Astrocyte (in vitro differentiated cells and primary cell): ENCODE measurements at regions not wholly inside any gene's neighbourhood (a gene's known extent, or its start where the extent isn't known, plus 50 kb on each side); places are given as distances from the start of the nearest gene placed in this dataset.
A peak's percentile ranks its signal among the peaks of the same experiment; 100 is the strongest.

Experiments
- DNase-seq: peaks from one replicate; pipeline ENCODE4 v3.0.0-alpha.2; 2010; ENCODE audit warnings: low read depth
- FAIRE-seq: peaks from 2 replicates; lab custom pipeline; 2011; peaks lifted over from hg19 to GRCh38; lab: Jason Lieb, UNC
- H2AFZ ChIP-seq: 2 replicates; pipeline ENCODE4 v1.6.0; 2012; ENCODE audit warnings: low read depth, low read length, inconsistent platforms
- H3K27ac ChIP-seq: 2 replicates; pipeline ENCODE4 v1.5.1; 2011; ENCODE audit warnings: low read depth, low read length, inconsistent platforms
- H3K27me3 ChIP-seq: 2 replicates; pipeline ENCODE4 v1.6.0; 2011; ENCODE audit warnings: low read length, inconsistent platforms; ENCODE audit not compliant: insufficient read depth
- H3K36me3 ChIP-seq: 2 replicates; pipeline ENCODE4 v1.5.1; 2011; ENCODE audit warnings: low read length, inconsistent platforms; ENCODE audit not compliant: insufficient read depth
- H3K4me1 ChIP-seq: 2 replicates; pipeline ENCODE4 v1.5.1; 2011; ENCODE audit warnings: low read length, inconsistent platforms; ENCODE audit not compliant: insufficient read depth
- H3K4me2 ChIP-seq: 2 replicates; pipeline ENCODE4 v1.6.0; 2012; ENCODE audit warnings: low read length, inconsistent platforms
- H3K4me3 ChIP-seq: 2 replicates; pipeline ENCODE4 v1.5.1; 2011; ENCODE audit warnings: low read depth, mild to moderate bottlenecking, low read length, inconsistent platforms; ENCODE audit not compliant: insufficient read depth
- H3K79me2 ChIP-seq: 2 replicates; pipeline ENCODE4 v1.6.0; 2012; ENCODE audit warnings: mild to moderate bottlenecking, low read length, inconsistent platforms; ENCODE audit not compliant: insufficient read depth
- H3K9ac ChIP-seq: 2 replicates; pipeline ENCODE4 v1.6.0; 2012; ENCODE audit warnings: mild to moderate bottlenecking, low read length, inconsistent platforms
- H3K9me3 ChIP-seq: 2 replicates; pipeline ENCODE4 v1.5.1; 2012; ENCODE audit warnings: low read depth, mild to moderate bottlenecking, low read length, inconsistent platforms; ENCODE audit not compliant: insufficient read depth
- H4K20me1 ChIP-seq: 2 replicates; pipeline ENCODE4 v1.6.0; 2012; ENCODE audit warnings: low read length, inconsistent platforms; ENCODE audit not compliant: insufficient read depth
- H3K27ac Mint-ChIP-seq: one replicate; pipeline ENCODE4 v1.8.0; 2021; ENCODE audit warnings: mild to moderate bottlenecking, mixed read lengths; ENCODE audit not compliant: unreplicated experiment
- H3K27me3 Mint-ChIP-seq: one replicate; pipeline ENCODE4 v1.8.0; 2021; ENCODE audit warnings: low read depth, mixed read lengths; ENCODE audit not compliant: unreplicated experiment
- H3K36me3 Mint-ChIP-seq: one replicate; pipeline ENCODE4 v1.8.0; 2021; ENCODE audit warnings: low read depth, mixed read lengths; ENCODE audit not compliant: unreplicated experiment
- H3K4me1 Mint-ChIP-seq: one replicate; pipeline ENCODE4 v1.8.0; 2021; ENCODE audit warnings: low read depth, mixed read lengths; ENCODE audit not compliant: unreplicated experiment
- H3K4me3 Mint-ChIP-seq: one replicate; pipeline ENCODE4 v1.8.0; 2021; ENCODE audit warnings: mild to moderate bottlenecking, moderate library complexity, mixed read lengths; ENCODE audit not compliant: unreplicated experiment
- H3K9me3 Mint-ChIP-seq: one replicate; pipeline ENCODE4 v1.8.0; 2021; ENCODE audit warnings: mild to moderate bottlenecking, mixed read lengths; ENCODE audit not compliant: unreplicated experiment
- EZH2 ChIP-seq: IDR thresholded peaks from 2 replicates; pipeline ENCODE4 v1.6.1; 2012; ENCODE audit warnings: mild to moderate bottlenecking, low read length, inconsistent platforms; ENCODE audit not compliant: insufficient read depth
- TF ChIP-seq, protein P1 (sequence below): IDR thresholded peaks from 2 replicates; pipeline ENCODE4 v1.5.1; 2011; ENCODE audit warnings: low read depth, mild to moderate bottlenecking, inconsistent platforms, low read length, moderate library complexity; ENCODE audit not compliant: insufficient read depth

DNA sequence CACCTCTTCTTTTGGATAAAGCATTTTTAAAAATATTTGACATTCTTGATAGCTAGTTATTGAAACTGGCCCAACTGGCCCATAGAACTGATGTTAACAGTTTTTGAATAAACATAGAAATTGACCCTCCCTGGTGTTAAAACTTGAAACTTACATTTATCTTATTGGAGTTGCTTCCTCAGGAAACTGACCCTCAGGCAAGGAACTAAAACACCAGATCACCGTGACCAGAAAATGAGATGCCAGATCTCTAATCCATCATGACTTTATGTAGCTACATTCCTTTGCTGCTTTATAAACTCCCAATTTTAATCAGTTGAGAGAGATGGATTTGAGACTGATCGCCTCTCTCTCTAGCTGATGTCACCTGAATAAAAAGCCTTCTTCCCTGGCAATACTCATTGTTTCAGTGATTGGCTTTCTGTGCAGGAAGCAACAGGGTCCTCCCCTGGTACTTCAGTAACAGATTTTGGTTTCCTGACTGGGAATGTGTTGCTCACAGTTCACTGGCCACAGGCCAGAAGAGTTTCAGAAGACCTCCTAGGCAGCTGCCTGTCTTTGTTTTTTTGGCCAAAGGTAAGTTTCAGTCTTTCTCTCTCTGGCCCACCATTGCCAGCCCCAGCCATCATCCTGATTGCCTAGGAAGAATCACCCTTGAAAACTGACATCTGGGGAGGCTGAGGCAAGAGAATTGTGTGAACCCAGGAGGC lies 212.4 kb downstream of the DTWD2 start:
- Histone ChIP-seq H2AFZ (no peak overlapping the region), H3K4me3 (no peak overlapping the region), H3K4me2 (no peak overlapping the region), H3K27ac (no peak overlapping the region), H3K9ac (no peak overlapping the region), H3K36me3 (no peaks in the 10 kb centered on the region), H3K4me1 (no peaks in the 10 kb centered on the region), H3K9me3 (no peaks in the 10 kb centered on the region), H3K27me3 (no peaks in the 10 kb centered on the region), H3K79me2 (no peaks in the 10 kb centered on the region), H4K20me1 (no peaks in the 10 kb centered on the region)
- H3K27me3 Mint-ChIP-seq: no peaks in the 10 kb centered on the region
- H3K4me3 Mint-ChIP-seq: no peak overlapping the region
- no peaks in the 10 kb centered on the region for H3K9me3 Mint-ChIP-seq
- no peak for DNase-seq
- H3K27ac Mint-ChIP-seq: peak overlapping the region; percentile 41
- peaks cover 7% of the 10 kb centered on the region for H3K4me1 Mint-ChIP-seq
- H3K36me3 Mint-ChIP-seq: no peaks in the 10 kb centered on the region
- no peak for FAIRE-seq
- TF ChIP-seq EZH2: no peak
- TF ChIP-seq, protein P1, sequence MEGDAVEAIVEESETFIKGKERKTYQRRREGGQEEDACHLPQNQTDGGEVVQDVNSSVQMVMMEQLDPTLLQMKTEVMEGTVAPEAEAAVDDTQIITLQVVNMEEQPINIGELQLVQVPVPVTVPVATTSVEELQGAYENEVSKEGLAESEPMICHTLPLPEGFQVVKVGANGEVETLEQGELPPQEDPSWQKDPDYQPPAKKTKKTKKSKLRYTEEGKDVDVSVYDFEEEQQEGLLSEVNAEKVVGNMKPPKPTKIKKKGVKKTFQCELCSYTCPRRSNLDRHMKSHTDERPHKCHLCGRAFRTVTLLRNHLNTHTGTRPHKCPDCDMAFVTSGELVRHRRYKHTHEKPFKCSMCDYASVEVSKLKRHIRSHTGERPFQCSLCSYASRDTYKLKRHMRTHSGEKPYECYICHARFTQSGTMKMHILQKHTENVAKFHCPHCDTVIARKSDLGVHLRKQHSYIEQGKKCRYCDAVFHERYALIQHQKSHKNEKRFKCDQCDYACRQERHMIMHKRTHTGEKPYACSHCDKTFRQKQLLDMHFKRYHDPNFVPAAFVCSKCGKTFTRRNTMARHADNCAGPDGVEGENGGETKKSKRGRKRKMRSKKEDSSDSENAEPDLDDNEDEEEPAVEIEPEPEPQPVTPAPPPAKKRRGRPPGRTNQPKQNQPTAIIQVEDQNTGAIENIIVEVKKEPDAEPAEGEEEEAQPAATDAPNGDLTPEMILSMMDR: no peak

GRCh38 chr5:118768607-118769175 lies 219.7 kb downstream of the DTWD2 start:
- Mint-ChIP-seq H3K4me3 (no peak overlapping the region), H3K9me3 (peaks cover 5% of the 10 kb centered on the region), H3K4me1 (no peaks in the 10 kb centered on the region), H3K27me3 (no peaks in the 10 kb centered on the region), H3K27ac (no peak overlapping the region), H3K36me3 (no peaks in the 10 kb centered on the region)
- H2AFZ ChIP-seq: no peak overlapping the region
- H3K4me1 ChIP-seq: no peaks in the 10 kb centered on the region
- FAIRE-seq: no peak
- H3K27ac ChIP-seq: no peak overlapping the region
- TF ChIP-seq EZH2: no peak
- TF ChIP-seq, protein P1: no peak
- no peak overlapping the region for H3K9ac ChIP-seq
- no peak for DNase-seq
- H3K4me3 ChIP-seq: no peak overlapping the region
- no peaks in the 10 kb centered on the region for H3K9me3 ChIP-seq
- no peaks in the 10 kb centered on the region for H3K79me2 ChIP-seq
- H3K4me2 ChIP-seq: no peak overlapping the region
- no peaks in the 10 kb centered on the region for H3K36me3 ChIP-seq
- no peaks in the 10 kb centered on the region for H4K20me1 ChIP-seq
- H3K27me3 ChIP-seq: no peaks in the 10 kb centered on the region

- Mint-ChIP-seq H3K9me3 (peaks cover 2% of the 10 kb centered on the region), H3K4me3 (no peak overlapping the region), H3K27ac (no peak overlapping the region), H3K4me1 (no peaks in the 10 kb centered on the region), H3K36me3 (no peaks in the 10 kb centered on the region), H3K27me3 (no peaks in the 10 kb centered on the region)
- Histone ChIP-seq H4K20me1 (no peaks in the 10 kb centered on the region), H3K36me3 (no peaks in the 10 kb centered on the region), H3K4me3 (no peak overlapping the region), H3K9me3 (peaks cover 3% of the 10 kb centered on the region), H3K27ac (no peak overlapping the region), H3K4me1 (no peaks in the 10 kb centered on the region), H3K4me2 (no peak overlapping the region), H2AFZ (no peak overlapping the region), H3K27me3 (no peaks in the 10 kb centered on the region), H3K79me2 (no peaks in the 10 kb centered on the region), H3K9ac (no peak overlapping the region)
- TF ChIP-seq, protein P1: no peak
- no peak for TF ChIP-seq EZH2
- DNase-seq (no peak), FAIRE-seq (no peak)
Measured at GRCh38 chr5:118762291-118762690, 226.1 kb downstream of the DTWD2 start.
